GM12891 (cell line): ENCODE measurements at regions not wholly inside any gene's neighbourhood (a gene's known extent, or its start where the extent isn't known, plus 50 kb on each side); places are given as distances from the start of the nearest gene placed in this dataset.

ENCODE experiments used
- DNase-seq: peaks from one replicate; pipeline ENCODE4 v3.0.0; 2011; ENCODE audit warnings: low spot score; ENCODE audit not compliant: insufficient read length
- FAIRE-seq: peaks from 2 replicates; lab custom pipeline; 2011; peaks lifted over from hg19 to GRCh38; lab: Jason Lieb, UNC
- PAX5 ChIP-seq: IDR thresholded peaks from 2 replicates; pipeline ENCODE4 v1.6.1; 2011; ENCODE audit warnings: low read length, moderate library complexity, mild to moderate bottlenecking; ENCODE audit not compliant: insufficient read depth, severe bottlenecking
- POLR2A ChIP-seq: IDR thresholded peaks from 2 replicates; pipeline ENCODE4 v1.6.1; 2011; ENCODE audit warnings: low read depth, low read length, control low read depth
- POLR2AphosphoS5 ChIP-seq: IDR thresholded peaks from 2 replicates; pipeline ENCODE4 v1.6.1; 2011; ENCODE audit warnings: low read depth, low read length, control low read depth
- POU2F2 ChIP-seq: IDR thresholded peaks from 2 replicates; pipeline ENCODE4 v1.6.1; 2011; ENCODE audit warnings: low read depth, mild to moderate bottlenecking, control low read depth, low read length, moderate library complexity
- SPI1 ChIP-seq: IDR thresholded peaks from 2 replicates; pipeline ENCODE4 v1.6.1; 2011; ENCODE audit warnings: low read depth, low read length, control low read depth
- TAF1 ChIP-seq: IDR thresholded peaks from 2 replicates; pipeline ENCODE4 v1.6.1; 2011; ENCODE audit warnings: low read depth, low read length, control low read depth

- TF ChIP-seq POU2F2: no peak
- no peak for TF ChIP-seq PAX5
- TF ChIP-seq SPI1: no peak
- no peak for TF ChIP-seq POLR2A
- TF ChIP-seq TAF1: no peak
- TF ChIP-seq POLR2AphosphoS5: no peak
- FAIRE-seq (no peak), DNase-seq (no peak)
Observed at GRCh38 chr1:37415611-37416244, 58.7 kb upstream of the ZC3H12A start.

- no peak for TF ChIP-seq POLR2A
- TF ChIP-seq TAF1: no peak
- no peak for TF ChIP-seq POLR2AphosphoS5
- FAIRE-seq: no peak
- DNase-seq: no peak
Observed at GRCh38 chr1:37420456-37420855, 53.9 kb upstream of the ZC3H12A start.

GRCh38 chr1:37423810-37424209 lies 50.6 kb upstream of the ZC3H12A start:
- no peak for DNase-seq

GRCh38 chr1:37424523-37424922 lies 49.9 kb upstream of the ZC3H12A start:
- no peak for DNase-seq
- no peak for FAIRE-seq
- TF ChIP-seq POU2F2 (no peak), PAX5 (no peak), POLR2A (no peak), TAF1 (no peak), SPI1 (no peak), POLR2AphosphoS5 (no peak)

More at GRCh38 chr1:37423810-37424209, 50.6 kb upstream of the ZC3H12A start:
- TF ChIP-seq POU2F2 (no peak), SPI1 (no peak), POLR2A (no peak), PAX5 (no peak), POLR2AphosphoS5 (no peak), TAF1 (no peak)
- no peak for FAIRE-seq
